ENCODE measurements at regions not wholly inside any gene's neighbourhood (a gene's known extent, or its start where the extent isn't known, plus 50 kb on each side); places are given as distances from the start of the nearest gene placed in this dataset.

- TF ChIP-seq, protein P1, sequence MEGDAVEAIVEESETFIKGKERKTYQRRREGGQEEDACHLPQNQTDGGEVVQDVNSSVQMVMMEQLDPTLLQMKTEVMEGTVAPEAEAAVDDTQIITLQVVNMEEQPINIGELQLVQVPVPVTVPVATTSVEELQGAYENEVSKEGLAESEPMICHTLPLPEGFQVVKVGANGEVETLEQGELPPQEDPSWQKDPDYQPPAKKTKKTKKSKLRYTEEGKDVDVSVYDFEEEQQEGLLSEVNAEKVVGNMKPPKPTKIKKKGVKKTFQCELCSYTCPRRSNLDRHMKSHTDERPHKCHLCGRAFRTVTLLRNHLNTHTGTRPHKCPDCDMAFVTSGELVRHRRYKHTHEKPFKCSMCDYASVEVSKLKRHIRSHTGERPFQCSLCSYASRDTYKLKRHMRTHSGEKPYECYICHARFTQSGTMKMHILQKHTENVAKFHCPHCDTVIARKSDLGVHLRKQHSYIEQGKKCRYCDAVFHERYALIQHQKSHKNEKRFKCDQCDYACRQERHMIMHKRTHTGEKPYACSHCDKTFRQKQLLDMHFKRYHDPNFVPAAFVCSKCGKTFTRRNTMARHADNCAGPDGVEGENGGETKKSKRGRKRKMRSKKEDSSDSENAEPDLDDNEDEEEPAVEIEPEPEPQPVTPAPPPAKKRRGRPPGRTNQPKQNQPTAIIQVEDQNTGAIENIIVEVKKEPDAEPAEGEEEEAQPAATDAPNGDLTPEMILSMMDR (IDR thresholded peaks at IDR 0.05): no peak
- TF ChIP-seq EP300 (IDR thresholded peaks at IDR 0.05) (no peak), POLR2A (IDR thresholded peaks at IDR 0.05) (no peak)
These were observed 79.6 kb upstream of the FRG1 start for GRCh38 chr4:189861101-189861500.
